ENCODE measurements at regions not wholly inside any gene's neighbourhood (a gene's known extent, or its start where the extent isn't known, plus 50 kb on each side); places are given as distances from the start of the nearest gene placed in this dataset.

DNA sequence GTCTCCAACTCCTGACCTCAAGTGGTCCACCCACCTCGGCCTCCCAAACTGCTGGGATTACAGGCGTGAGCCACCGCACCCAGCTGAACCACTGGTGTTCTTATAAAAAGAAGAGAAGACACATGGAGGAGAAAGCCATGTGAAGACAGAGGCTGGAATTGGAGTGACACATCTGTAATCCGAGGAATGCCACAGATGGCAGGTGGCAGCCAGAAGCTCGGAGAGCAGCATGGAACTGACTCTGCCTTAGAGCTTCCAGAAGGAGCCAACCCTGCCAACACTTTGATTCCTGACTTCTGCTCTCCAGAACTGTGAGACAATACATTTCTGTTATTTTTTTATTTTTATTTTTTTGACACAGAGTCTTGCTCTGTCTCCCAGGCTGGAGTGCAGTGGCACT is 59.0 kb upstream of the ATP2B4 start:
- in situ Hi-C loops (cut with HindIII; ENCODE audit: low pct_ligation_motif_present, low sequenced_read_pairs): no loop called here

DNA sequence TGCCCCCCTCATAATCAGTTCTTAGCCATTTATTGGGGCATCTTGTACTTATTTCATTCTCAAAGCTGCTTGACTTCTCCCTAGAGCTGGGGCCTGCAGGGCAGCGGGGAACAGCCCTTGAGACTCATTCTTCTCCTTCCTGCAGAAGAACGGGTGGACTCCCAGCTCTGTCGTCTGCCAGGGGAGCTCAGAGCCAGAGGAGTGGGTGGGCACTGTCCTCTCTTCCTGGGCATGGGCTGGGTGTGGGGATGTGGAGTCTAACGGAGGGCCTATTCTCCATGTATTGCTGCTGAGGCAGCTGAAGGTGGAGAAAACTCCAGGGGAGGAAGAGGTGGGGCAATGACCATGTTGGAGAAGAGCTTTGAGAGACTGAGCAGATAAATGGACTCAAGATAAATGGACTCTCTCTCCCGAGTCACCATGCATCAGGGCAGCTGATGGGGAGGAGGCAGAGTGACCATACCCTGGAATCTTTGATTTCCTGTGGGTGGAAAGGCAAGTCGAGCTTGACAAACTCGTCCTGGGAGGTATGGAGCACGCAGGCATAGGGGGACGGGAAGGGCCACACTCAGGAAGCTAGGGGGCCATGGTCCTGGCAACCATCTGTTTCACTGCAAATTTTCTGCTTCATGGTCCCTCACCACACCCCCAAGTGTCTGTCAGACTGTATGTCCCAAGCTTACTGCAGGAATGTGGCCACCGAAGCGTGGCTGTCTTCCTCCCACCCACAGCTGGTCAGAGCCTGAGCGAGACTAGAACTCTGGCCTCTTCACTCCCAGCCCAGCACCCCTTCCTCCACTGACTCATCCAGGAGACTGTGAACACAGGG is 56.9 kb upstream of the ATP2B4 start:
- Histone ChIP-seq H3K27me3 (replicated peaks) (no peaks in the 10 kb centered on the region), H3K36me3 (replicated peaks) (no peaks in the 10 kb centered on the region), H3K27ac (peak overlapping the region; percentile 44), H3K4me3 (ENCODE audit: low read depth, low read length) (no peak overlapping the region)
- peak; percentile 58 for DNase-seq
- in situ Hi-C loops (cut with HindIII; ENCODE audit: low pct_ligation_motif_present, low sequenced_read_pairs): no loop called here
- TF ChIP-seq, protein P1, sequence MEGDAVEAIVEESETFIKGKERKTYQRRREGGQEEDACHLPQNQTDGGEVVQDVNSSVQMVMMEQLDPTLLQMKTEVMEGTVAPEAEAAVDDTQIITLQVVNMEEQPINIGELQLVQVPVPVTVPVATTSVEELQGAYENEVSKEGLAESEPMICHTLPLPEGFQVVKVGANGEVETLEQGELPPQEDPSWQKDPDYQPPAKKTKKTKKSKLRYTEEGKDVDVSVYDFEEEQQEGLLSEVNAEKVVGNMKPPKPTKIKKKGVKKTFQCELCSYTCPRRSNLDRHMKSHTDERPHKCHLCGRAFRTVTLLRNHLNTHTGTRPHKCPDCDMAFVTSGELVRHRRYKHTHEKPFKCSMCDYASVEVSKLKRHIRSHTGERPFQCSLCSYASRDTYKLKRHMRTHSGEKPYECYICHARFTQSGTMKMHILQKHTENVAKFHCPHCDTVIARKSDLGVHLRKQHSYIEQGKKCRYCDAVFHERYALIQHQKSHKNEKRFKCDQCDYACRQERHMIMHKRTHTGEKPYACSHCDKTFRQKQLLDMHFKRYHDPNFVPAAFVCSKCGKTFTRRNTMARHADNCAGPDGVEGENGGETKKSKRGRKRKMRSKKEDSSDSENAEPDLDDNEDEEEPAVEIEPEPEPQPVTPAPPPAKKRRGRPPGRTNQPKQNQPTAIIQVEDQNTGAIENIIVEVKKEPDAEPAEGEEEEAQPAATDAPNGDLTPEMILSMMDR (IDR thresholded peaks at IDR 0.05; ENCODE audit: low read depth, low read length, missing control alignments): peak; percentile 1

More for the DNA sequence above, 59.0 kb upstream of the ATP2B4 start:
- Histone ChIP-seq H3K36me3 (replicated peaks) (no peaks in the 10 kb centered on the region), H3K4me3 (ENCODE audit: low read depth, low read length) (no peak overlapping the region), H3K27me3 (replicated peaks) (no peaks in the 10 kb centered on the region), H3K27ac (no peak overlapping the region)
- TF ChIP-seq, protein P1 (IDR thresholded peaks at IDR 0.05; ENCODE audit: low read depth, low read length, missing control alignments): no peak
- no peak for DNase-seq

DNA sequence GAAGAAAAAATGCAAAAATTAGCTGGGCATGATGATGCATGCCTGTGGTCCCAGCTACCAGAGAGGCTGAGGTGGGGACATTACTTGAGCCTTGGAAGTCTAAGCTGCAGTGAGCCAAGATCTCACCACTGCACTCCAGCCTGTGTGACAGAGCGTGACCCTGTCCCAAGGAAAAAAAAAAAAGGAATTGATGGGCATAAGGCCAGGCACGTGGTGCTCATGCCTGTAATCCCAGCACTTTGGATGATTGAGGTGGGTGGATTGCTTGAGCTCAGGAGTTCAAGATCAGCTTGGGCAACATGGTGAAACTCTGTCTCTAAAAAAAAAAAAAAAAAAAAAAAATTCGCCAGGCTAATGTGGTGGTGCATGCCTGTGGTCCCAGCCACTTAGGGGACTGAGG is 55.8 kb upstream of the ATP2B4 start:
- Histone ChIP-seq H3K4me3 (ENCODE audit: low read depth, low read length) (no peak overlapping the region), H3K36me3 (replicated peaks) (no peaks in the 10 kb centered on the region), H3K27me3 (replicated peaks) (no peaks in the 10 kb centered on the region), H3K27ac (no peak overlapping the region)
- no peak for DNase-seq
- TF ChIP-seq, protein P1 (IDR thresholded peaks at IDR 0.05; ENCODE audit: low read depth, low read length, missing control alignments): no peak
- in situ Hi-C loops (cut with HindIII; ENCODE audit: low pct_ligation_motif_present, low sequenced_read_pairs): no loop called here

GRCh38 chr1:203571661-203572060 is 55.0 kb upstream of the ATP2B4 start:
- DNase-seq: no peak
- in situ Hi-C loops (cut with HindIII; ENCODE audit: low pct_ligation_motif_present, low sequenced_read_pairs): no loop called here
- Histone ChIP-seq H3K4me3 (ENCODE audit: low read depth, low read length) (no peak overlapping the region), H3K36me3 (replicated peaks) (no peaks in the 10 kb centered on the region), H3K27me3 (replicated peaks) (no peaks in the 10 kb centered on the region), H3K27ac (peak overlapping the region; percentile 37)
- TF ChIP-seq, protein P1 (IDR thresholded peaks at IDR 0.05; ENCODE audit: low read depth, low read length, missing control alignments): no peak

- TF ChIP-seq, protein P1 (IDR thresholded peaks at IDR 0.05; ENCODE audit: low read depth, low read length, missing control alignments): no peak
- H3K27me3 ChIP-seq (replicated peaks): no peaks in the 10 kb centered on the region
- no peaks in the 10 kb centered on the region for H3K36me3 ChIP-seq (replicated peaks)
- H3K27ac ChIP-seq: peak overlapping the region; percentile 37
- no peak overlapping the region for H3K4me3 ChIP-seq (ENCODE audit: low read depth, low read length)
- in situ Hi-C loops (cut with HindIII; ENCODE audit: low pct_ligation_motif_present, low sequenced_read_pairs): no loop called here
- peak; percentile 85 for DNase-seq
Observed at GRCh38 chr1:203572134-203572625, 54.5 kb upstream of the ATP2B4 start.

Measured in brain microvascular endothelial cell (primary cell).